SK-N-SH treated with all-trans-retinoic acid at 6 μM for 48 hours (cell line): ENCODE measurements at regions not wholly inside any gene's neighbourhood (a gene's known extent, or its start where the extent isn't known, plus 50 kb on each side); places are given as distances from the start of the nearest gene placed in this dataset.

Experiments
- CREB5 ChIP-seq: fragments of 250-450 bp; sonication (Bioruptor Pico); IDR thresholded peaks from 2 replicates; pipeline ENCODE4 v1.5.1; 2020; ENCODE audit warnings: low read depth, mild to moderate bottlenecking, moderate library complexity
- CSDC2 ChIP-seq: fragments of 250-450 bp; sonication (Bioruptor Pico); IDR thresholded peaks from 2 replicates; pipeline ENCODE4 v1.5.0; 2020; ENCODE audit warnings: mild to moderate bottlenecking, moderate library complexity
- CSRNP3 ChIP-seq: fragments of 250-450 bp; sonication (Bioruptor Pico); IDR thresholded peaks from 2 replicates; pipeline ENCODE4 v1.5.1; 2021; ENCODE audit warnings: mild to moderate bottlenecking, moderate library complexity
- GLIS3 ChIP-seq: fragments of 250-450 bp; sonication (Bioruptor Pico); IDR thresholded peaks from 2 replicates; pipeline ENCODE4 v1.5.0; 2020; ENCODE audit warnings: mild to moderate bottlenecking, moderate library complexity
- ISL1 ChIP-seq: fragments of 250-450 bp; sonication (Bioruptor Pico); IDR thresholded peaks from 2 replicates; pipeline ENCODE4 v2.1.2; 2022; ENCODE audit warnings: mild to moderate bottlenecking, moderate library complexity
- OSR1 ChIP-seq: fragments of 250-450 bp; sonication (Bioruptor Pico); IDR thresholded peaks from 2 replicates; pipeline ENCODE4 v1.8.0; 2022; ENCODE audit warnings: moderate library complexity, mild to moderate bottlenecking, inconsistent platforms
- PATZ1 ChIP-seq: fragments of 250-450 bp; sonication (Bioruptor Pico); IDR thresholded peaks from 2 replicates; pipeline ENCODE4 v1.8.0; 2020; ENCODE audit warnings: mild to moderate bottlenecking, moderate library complexity, borderline replicate concordance
- SNAI2 ChIP-seq: fragments of 250-450 bp; sonication (Bioruptor Pico); IDR thresholded peaks from 2 replicates; pipeline ENCODE4 v1.5.0; 2020; ENCODE audit warnings: mild to moderate bottlenecking, moderate library complexity
- TCF4 ChIP-seq: fragments of 250-450 bp; sonication (Bioruptor Pico); IDR thresholded peaks from 2 replicates; pipeline ENCODE4 v1.8.0; 2021; ENCODE audit warnings: mild to moderate bottlenecking, moderate library complexity, borderline replicate concordance
- TOX ChIP-seq: fragments of 250-450 bp; sonication (Bioruptor Pico); IDR thresholded peaks from 2 replicates; pipeline ENCODE4 v1.8.0; 2021; ENCODE audit warnings: mild to moderate bottlenecking, moderate library complexity, borderline replicate concordance
- ZFP30 ChIP-seq: fragments of 450-650 bp; formaldehyde crosslinking; IDR thresholded peaks from 2 replicates; pipeline ENCODE4 v1.5.0; 2022; ENCODE audit warnings: mild to moderate bottlenecking, moderate library complexity
- ZNF565 ChIP-seq: fragments of 450-650 bp; formaldehyde crosslinking; conservative IDR thresholded peaks from 2 replicates; pipeline ENCODE4 v1.5.0; 2020; ENCODE audit warnings: low read depth, mild to moderate bottlenecking, moderate library complexity

GRCh38 chr6:169865346-169866139, 114.1 kb downstream of the ERMARD start:
- TF ChIP-seq SNAI2 (CRISPR knock-in tag) (no peak), ISL1 (CRISPR knock-in tag) (no peak), CSRNP3 (no peak), PATZ1 (no peak), TCF4 (CRISPR knock-in tag) (no peak), TOX (no peak), ZNF565 (CRISPR knock-in tag) (no peak), OSR1 (CRISPR knock-in tag) (no peak), GLIS3 (no peak), CSDC2 (CRISPR knock-in tag) (no peak), ZFP30 (CRISPR knock-in tag) (no peak), CREB5 (CRISPR knock-in tag) (no peak)
